K562 (cell line): ENCODE measurements at regions not wholly inside any gene's neighbourhood (a gene's known extent, or its start where the extent isn't known, plus 50 kb on each side); places are given as distances from the start of the nearest gene placed in this dataset.

ENCODE experiments used
- ATAC-seq: fragments of 200-7000 bp; cut with Tn5 transposase; 3 replicates; pipeline ENCODE4 v1.9.1; 2020; ENCODE audit warnings: moderate library complexity
- BruUV-seq: library from RNA; stranded (reverse); fragments of 400-500 nt; replicated peaks from 2 replicates; lab custom pipeline; 2021; lab: Mats Ljungman, UMichigan
- CTCF ChIA-PET: fragments of 300-600 bp; formaldehyde crosslinking; extraction: SDS; loops from one replicate; lab custom pipeline; 2021; ENCODE audit warnings: low intra/inter-chr PET ratio; lab: Yijun Ruan, JAX
- POLR2A ChIA-PET: fragments of 300-600, 350-650 bp; sonication (Branson Sonifier 250); formaldehyde crosslinking; extraction: SDS; loops from one replicate; lab custom pipeline; 2021; ENCODE audit warnings: antibody characterized with exemption, inconsistent platforms; lab: Yijun Ruan, JAX
- DNase-seq, 4 experiments: peaks; one replicate each; pipeline versions ENCODE4 v3.0.0 to v3.0.0-alpha.2; 2011 to 2018; ENCODE audit warnings: low spot score in 3 of 4, mixed read lengths in 3 of 4; ENCODE audit errors: extremely low read depth in 1 of 4
- FAIRE-seq: peaks from 2 replicates; lab custom pipeline; 2011; peaks lifted over from hg19 to GRCh38; lab: Jason Lieb, UNC
- H2AFZ ChIP-seq: 2 replicates; pipeline ENCODE4 v1.6.0; 2011; ENCODE audit warnings: low read depth, low read length, control low read depth, inconsistent platforms
- H3K27ac ChIP-seq: fragments of 200-600 bp; 3 replicates; pipeline ENCODE4 v1.8.0; 2011; ENCODE audit warnings: low read depth, mild to moderate bottlenecking, control low read depth, inconsistent platforms, low read length, moderate library complexity, mixed read lengths; ENCODE audit errors: extremely low read depth
- H3K27me3 ChIP-seq, 2 experiments: fragments of 300-600 bp in 1 of 2; 2 replicates in 1 of 2; 3 replicates in 1 of 2; pipeline versions ENCODE4 v1.6.0 to v1.8.0; 2011; ENCODE audit warnings: inconsistent platforms in 2 of 2, low read length in 2 of 2, mild to moderate bottlenecking in 1 of 2, mixed read lengths in 1 of 2, moderate library complexity in 1 of 2; ENCODE audit not compliant: control insufficient read depth in 2 of 2, insufficient read depth in 2 of 2
- H3K36me3 ChIP-seq: fragments of 300-600 bp; 3 replicates; pipeline ENCODE4 v1.8.0; 2011; ENCODE audit warnings: mild to moderate bottlenecking, low read length, inconsistent platforms; ENCODE audit not compliant: control insufficient read depth, insufficient read depth
- H3K4me1 ChIP-seq, 2 experiments: fragments of 200-600 bp in 1 of 2; replicated peaks in 1 of 2; 2 replicates in 1 of 2; 3 replicates in 1 of 2; pipeline versions ENCODE4 v1.5.1 to v1.8.0; 2011; ENCODE audit warnings: inconsistent platforms in 2 of 2, low read length in 2 of 2, mild to moderate bottlenecking in 1 of 2, mixed read lengths in 1 of 2, moderate library complexity in 1 of 2; ENCODE audit not compliant: control insufficient read depth in 2 of 2, insufficient read depth in 2 of 2
- H3K4me2 ChIP-seq: 2 replicates; pipeline ENCODE4 v1.6.1; 2011; ENCODE audit warnings: low read length, control low read depth, inconsistent platforms, mixed read lengths; ENCODE audit not compliant: insufficient read depth
- H3K4me3 ChIP-seq: fragments of 200-600 bp; sonication (generic), shearing (Covaris generic); 2 replicates; pipeline ENCODE4 v1.5.1; 2016; ENCODE audit warnings: control low read depth, inconsistent platforms
- H3K79me2 ChIP-seq: fragments of 200-600 bp; 3 replicates; pipeline ENCODE4 v1.8.0; 2011; ENCODE audit warnings: low read length, inconsistent platforms; ENCODE audit not compliant: control insufficient read depth, insufficient read depth
- H3K9ac ChIP-seq, 2 experiments: 2 replicates each; pipeline versions ENCODE4 v1.6.0 to v1.6.1; 2011; ENCODE audit warnings: low read depth in 2 of 2, low read length in 2 of 2, control low read depth in 1 of 2, inconsistent platforms in 1 of 2, mild to moderate bottlenecking in 1 of 2, mixed read lengths in 1 of 2; ENCODE audit not compliant: insufficient read depth in 1 of 2
- H3K9me1 ChIP-seq: one replicate; pipeline ENCODE4 v1.6.0; 2011; ENCODE audit warnings: inconsistent platforms, mild to moderate bottlenecking, low read length, moderate library complexity; ENCODE audit not compliant: control insufficient read depth, insufficient read depth
- H3K9me3 ChIP-seq: replicated peaks from 2 replicates; pipeline ENCODE4 v1.5.1; 2011; ENCODE audit warnings: low read depth, low read length, inconsistent platforms; ENCODE audit not compliant: control insufficient read depth, insufficient read depth
- H4K20me1 ChIP-seq: replicated peaks from 2 replicates; pipeline ENCODE4 v1.6.1; 2011; ENCODE audit warnings: low read length, inconsistent platforms, mixed read lengths; ENCODE audit not compliant: control insufficient read depth, insufficient read depth
- CAMTA2 ChIP-seq: fragments of 250-450 bp; sonication (Bioruptor Pico); conservative IDR thresholded peaks from 2 replicates; pipeline ENCODE4 v1.5.1; 2022
- CBFA2T2 ChIP-seq: fragments of 450-650 bp; conservative IDR thresholded peaks from 2 replicates; pipeline ENCODE4 v1.6.1; 2017; ENCODE audit warnings: mild to moderate bottlenecking
- CC2D1A ChIP-seq: fragments of 450-650 bp; IDR thresholded peaks from 2 replicates; pipeline ENCODE4 v1.6.1; 2017; ENCODE audit warnings: mild to moderate bottlenecking
- COPS2 ChIP-seq: fragments of 450-650 bp; conservative IDR thresholded peaks from 2 replicates; pipeline ENCODE4 v1.6.1; 2016; ENCODE audit warnings: mild to moderate bottlenecking, moderate library complexity
- DACH1 ChIP-seq: fragments of 450-650 bp; IDR thresholded peaks from 2 replicates; pipeline ENCODE4 v1.6.1; 2018; ENCODE audit not compliant: partially characterized antibody
- DNMT1 ChIP-seq: fragments of 450-650 bp; IDR thresholded peaks from 2 replicates; pipeline ENCODE4 v1.6.1; 2016; ENCODE audit warnings: antibody characterized with exemption, mild to moderate bottlenecking
- ESRRB ChIP-seq: fragments of 250-450 bp; sonication (Bioruptor Pico); IDR thresholded peaks from 2 replicates; pipeline ENCODE4 v1.5.0; 2020; ENCODE audit warnings: mild to moderate bottlenecking, moderate library complexity, borderline replicate concordance
- KHSRP ChIP-seq: fragments of 450-650 bp; IDR thresholded peaks from 2 replicates; pipeline ENCODE4 v1.6.1; 2017
- SMAD4 ChIP-seq: fragments of 250-450 bp; sonication (Bioruptor Pico); conservative IDR thresholded peaks from 2 replicates; pipeline ENCODE4 v1.8.0; 2021; ENCODE audit warnings: inconsistent platforms, mild to moderate bottlenecking, moderate library complexity
- SP1 ChIP-seq: sonication (generic); formaldehyde crosslinking; IDR thresholded peaks from 2 replicates; pipeline ENCODE4 v1.8.1; 2022; ENCODE audit warnings: mild to moderate bottlenecking, missing genetic modification reagents
- TSC22D4 ChIP-seq: fragments of 450-650 bp; IDR thresholded peaks from 2 replicates; pipeline ENCODE4 v1.6.1; 2016; ENCODE audit warnings: missing genetic modification characterization, missing biosample characterization, control low read depth
- ZNF23 ChIP-seq: fragments of 250-450 bp; sonication (Bioruptor Pico); IDR thresholded peaks from 2 replicates; pipeline ENCODE4 v1.4.0; 2020; ENCODE audit warnings: mild to moderate bottlenecking
- WGBS: fragments of 100-300 bp; shearing (Covaris generic); methylation state at CpG from one replicate; pipeline ENCODE4 v1.1.6; 2016; ENCODE audit warnings: low coverage, mixed read lengths; ENCODE audit not compliant: insufficient coverage; ENCODE audit errors: missing lambda C conversion rate; 5-methylcytosine and 5-hydroxymethylcytosine counted together
- in situ Hi-C: fragments of 300-500 bp; cut with MboI; formaldehyde crosslinking; loops from 4 replicates; pipeline ENCODE4 v1.15.0; 2018; ENCODE audit warnings: inconsistent platforms, mixed read lengths
- intact Hi-C: fragments of 100-400 bp; cut with micrococcal nuclease; formaldehyde crosslinking; loops from 2 replicates; pipeline ENCODE4 v1.14.2; 2022

DNA sequence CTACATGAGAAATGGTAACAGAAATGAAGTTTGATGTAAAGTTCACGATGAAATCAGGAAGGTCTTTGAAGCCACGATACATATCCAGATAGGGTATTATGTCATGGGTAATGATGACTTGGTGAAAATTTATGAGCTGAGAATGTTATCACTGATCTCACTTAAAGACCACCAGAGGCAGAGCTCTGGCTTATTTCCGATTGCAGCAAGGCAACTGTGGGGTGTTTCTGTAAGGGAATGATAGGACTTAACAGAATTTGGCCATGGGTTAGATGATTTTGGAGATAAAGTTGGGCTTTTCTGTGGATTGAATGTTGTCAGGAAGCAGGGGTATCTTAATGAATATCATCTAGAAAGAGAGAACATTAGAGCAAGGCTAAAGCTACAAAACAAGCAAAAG, 508.4 kb downstream of the HDGFL1 start:
- FAIRE-seq (no peak), DNase-seq (no peak), ATAC-seq (no peak)
- H3K27ac ChIP-seq, result no peak overlapping the region
- no peaks in the 10 kb centered on the region for H3K9me1 ChIP-seq
- intact Hi-C loops, result no loop called here
- POLR2A ChIA-PET, result no interaction called here
- in situ Hi-C loops, result no loop called here
- H3K4me3 ChIP-seq, result no peak overlapping the region
- no peak for TF ChIP-seq SP1 (CRISPR knock-in tag)
- TF ChIP-seq ESRRB, result no peak
- no peak for TF ChIP-seq DACH1
- TF ChIP-seq CC2D1A, result no peak
- no peak for TF ChIP-seq CBFA2T2
- TF ChIP-seq COPS2, result no peak
- TF ChIP-seq DNMT1, result no peak
- TF ChIP-seq CAMTA2 (CRISPR knock-in tag), result no peak
- no peak for TF ChIP-seq KHSRP
- TF ChIP-seq TSC22D4 (tag), result no peak
- TF ChIP-seq ZNF23, result no peak
- no peak for TF ChIP-seq SMAD4 (CRISPR knock-in tag)
- H3K4me2 ChIP-seq, result no peak overlapping the region
- H3K9ac ChIP-seq, result no peak overlapping the region
- no peaks in the 10 kb centered on the region for H3K79me2 ChIP-seq
- H4K20me1 ChIP-seq, result no peaks in the 10 kb centered on the region
- H3K9me3 ChIP-seq, result no peaks in the 10 kb centered on the region; the same call in 1 of the 2 replicates
- H2AFZ ChIP-seq, result no peak overlapping the region
- CTCF ChIA-PET, result no interaction called here
- H3K27me3 ChIP-seq, result no peaks in the 10 kb centered on the region
- 0% methylated on average over 3 of the region's 3 CpGs for WGBS
- no peaks in the 10 kb centered on the region for H3K36me3 ChIP-seq
- H3K4me1 ChIP-seq, result no peaks in the 10 kb centered on the region
- BruUV-seq, result no TSS peak
